HG02884 (cell line): ENCODE measurements at regions not wholly inside any gene's neighbourhood (a gene's known extent, or its start where the extent isn't known, plus 50 kb on each side); places are given as distances from the start of the nearest gene placed in this dataset.

Source experiments
- ATAC-seq: cut with Tn5 transposase; IDR thresholded peaks from one replicate; pipeline ENCODE4 v1.9.1; 2021; ENCODE audit warnings: mild to moderate bottlenecking, moderate library complexity; ENCODE audit not compliant: unreplicated experiment

- ATAC-seq: peak; percentile 42
Observed at GRCh38 chr12:25712169-25712568, 159.1 kb upstream of the LMNTD1 start.

- peak; percentile 99 for ATAC-seq
Observed at GRCh38 chr12:25713264-25713663, 160.2 kb upstream of the LMNTD1 start.

GRCh38 chr12:25714198-25714984, 161.3 kb upstream of the LMNTD1 start:
- no peak for ATAC-seq

GRCh38 chr12:25715102-25715501, 162.0 kb upstream of the LMNTD1 start:
- no peak for ATAC-seq

GRCh38 chr12:25716842-25717241, 163.8 kb upstream of the LMNTD1 start:
- ATAC-seq: no peak

GRCh38 chr12:25717552-25717951, 164.5 kb upstream of the LMNTD1 start:
- ATAC-seq: no peak

GRCh38 chr12:25718081-25718731, 165.1 kb upstream of the LMNTD1 start:
- no peak for ATAC-seq

GRCh38 chr12:25719505-25719904, 166.4 kb upstream of the LMNTD1 start:
- no peak for ATAC-seq

- no peak for ATAC-seq
Observed at GRCh38 chr12:25723336-25723735, 170.3 kb upstream of the LMNTD1 start.

GRCh38 chr12:25723921-25724491, 170.9 kb upstream of the LMNTD1 start:
- ATAC-seq: no peak

- ATAC-seq: no peak
Observed at GRCh38 chr12:25725470-25725869, 172.4 kb upstream of the LMNTD1 start.

GRCh38 chr12:25725931-25726330, 172.8 kb upstream of the LMNTD1 start:
- ATAC-seq: no peak

- ATAC-seq: no peak
Observed at GRCh38 chr12:25728056-25728595, 175.0 kb upstream of the LMNTD1 start.

- ATAC-seq: no peak
Observed at GRCh38 chr12:25730489-25731349, 177.6 kb upstream of the LMNTD1 start.

GRCh38 chr12:25733541-25733940, 180.5 kb upstream of the LMNTD1 start:
- no peak for ATAC-seq

- peak; percentile 60 for ATAC-seq
Observed at GRCh38 chr12:25734529-25735180, 181.6 kb upstream of the LMNTD1 start.

GRCh38 chr12:25740617-25741016, 187.5 kb upstream of the LMNTD1 start:
- no peak for ATAC-seq

- ATAC-seq: no peak
Observed at GRCh38 chr12:25741917-25742316, 188.8 kb upstream of the LMNTD1 start.

- ATAC-seq: no peak
Observed at GRCh38 chr12:25743679-25744215, 190.7 kb upstream of the LMNTD1 start.

GRCh38 chr12:25744313-25744712, 191.2 kb upstream of the LMNTD1 start:
- ATAC-seq: no peak
